ENCODE measurements at regions not wholly inside any gene's neighbourhood (a gene's known extent, or its start where the extent isn't known, plus 50 kb on each side); places are given as distances from the start of the nearest gene placed in this dataset.

GRCh38 chr12:89985935-89986334 is 277.3 kb upstream of the ATP2B1 start:
- TF ChIP-seq CTCF (conservative IDR thresholded peaks at IDR 0.05 in 1 of 2, IDR thresholded peaks at IDR 0.05 in 1 of 2; ENCODE audit: extremely low read depth in 1 of 2, insufficient read depth in 1 of 2, low read depth in 1 of 2, low read length in 2 of 2), result no peak
- TF ChIP-seq EZH2 (IDR thresholded peaks at IDR 0.05; ENCODE audit: borderline replicate concordance, low read length), result no peak
